Esophagus squamous epithelium (tissue), 5 donors: ENCODE measurements at regions not wholly inside any gene's neighbourhood (a gene's known extent, or its start where the extent isn't known, plus 50 kb on each side); places are given as distances from the start of the nearest gene placed in this dataset.

ENCODE experiments used
- DNase-seq: peaks from one replicate; lab custom pipeline; 2025; lab: John Stamatoyannopoulos, UW
- H3K27ac ChIP-seq, 4 donors: fragments of 200-600 bp; sonication (generic); one replicate each; pipeline ENCODE4 v1.5.1; 2016 to 2019; ENCODE audit warnings: mild to moderate bottlenecking in 1 of 4
- H3K27me3 ChIP-seq, 4 donors: fragments of 200-600 bp; sonication (generic); 1 replicate in 3 of 4; 2 replicates in 1 of 4; pipeline versions ENCODE4 v1.5.1 to v1.6.0; 2017 to 2021; ENCODE audit warnings: antibody characterized with exemption in 1 of 4
- H3K36me3 ChIP-seq, 3 donors: fragments of 200-600 bp; sonication (generic); one replicate each; pipeline ENCODE4 v1.5.1; 2016 to 2019
- H3K4me1 ChIP-seq, 3 donors: fragments of 200-600 bp; sonication (generic); one replicate each; pipeline ENCODE4 v1.5.1; 2017 to 2019
- H3K4me3 ChIP-seq, 4 donors: fragments of 200-600 bp; sonication (generic); 1 replicate in 3 of 4; 2 replicates in 1 of 4; pipeline ENCODE4 v1.5.1; 2016 to 2019; ENCODE audit warnings: mild to moderate bottlenecking in 2 of 4, moderate library complexity in 1 of 4
- H3K9me3 ChIP-seq, 3 donors: fragments of 200-600 bp; sonication (generic); one replicate each; pipeline ENCODE4 v1.5.1; 2016 to 2019
- POLR2A ChIP-seq, 4 donors: fragments of 450-650 bp; IDR thresholded peaks; one replicate each; pipeline ENCODE4 v1.6.1; 2017; ENCODE audit warnings: antibody characterized with exemption in 4 of 4, mild to moderate bottlenecking in 4 of 4, moderate library complexity in 3 of 4
- WGBS, 2 donors: methylation state at CpG; one replicate each; pipeline ENCODE4 v1.1.5; 2018; 5-methylcytosine and 5-hydroxymethylcytosine counted together
- intact Hi-C: fragments of 100-400 bp; cut with DNase I; formaldehyde crosslinking; loops from one replicate; pipeline ENCODE4 v1.15.0; 2022
- TF ChIP-seq, protein P1 (sequence below), 6 experiments: fragments of 450-650 bp in 4 of 6; fragments of 200-600 bp in 2 of 6; sonication (generic) in 2 of 6; IDR thresholded peaks; one replicate each; pipeline ENCODE4 v1.5.1; 2016 to 2019; ENCODE audit warnings: antibody characterized with exemption in 6 of 6, mild to moderate bottlenecking in 4 of 6, moderate library complexity in 4 of 6
- donor health status: DM: yes; HTN: yes; CAD: no.

DNA sequence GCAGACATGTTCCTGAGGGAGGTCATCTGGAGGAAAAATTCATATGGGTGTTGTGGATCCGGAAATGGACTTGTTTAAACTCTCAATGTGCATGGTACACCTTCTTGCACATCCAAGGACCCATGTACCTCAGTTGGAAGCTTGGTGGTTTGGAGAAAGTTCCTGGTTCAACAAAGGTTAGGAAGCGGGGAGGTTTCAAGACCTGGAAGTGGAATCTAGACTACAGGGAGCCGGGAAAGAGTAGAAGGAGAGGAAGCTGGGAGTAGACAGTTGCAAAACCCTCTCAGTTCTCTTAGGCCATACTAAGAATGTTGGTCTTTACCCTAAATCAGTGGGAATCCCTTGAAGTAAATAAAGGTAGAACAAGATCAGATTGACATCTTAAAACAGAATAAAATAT lies 209.8 kb upstream of the SPOPL start:
- no peaks in the 10 kb centered on the region for H3K4me1 ChIP-seq
- H3K27me3 ChIP-seq = no peaks in the 10 kb centered on the region
- no peak overlapping the region for H3K4me3 ChIP-seq
- 81 to 93% methylated on average over 3 of the region's 3 CpGs for WGBS, 2 donors
- intact Hi-C loops = no loop called here
- no peaks in the 10 kb centered on the region for H3K9me3 ChIP-seq
- H3K36me3 ChIP-seq = no peaks in the 10 kb centered on the region
- H3K27ac ChIP-seq = no peak overlapping the region
- TF ChIP-seq, protein P1, sequence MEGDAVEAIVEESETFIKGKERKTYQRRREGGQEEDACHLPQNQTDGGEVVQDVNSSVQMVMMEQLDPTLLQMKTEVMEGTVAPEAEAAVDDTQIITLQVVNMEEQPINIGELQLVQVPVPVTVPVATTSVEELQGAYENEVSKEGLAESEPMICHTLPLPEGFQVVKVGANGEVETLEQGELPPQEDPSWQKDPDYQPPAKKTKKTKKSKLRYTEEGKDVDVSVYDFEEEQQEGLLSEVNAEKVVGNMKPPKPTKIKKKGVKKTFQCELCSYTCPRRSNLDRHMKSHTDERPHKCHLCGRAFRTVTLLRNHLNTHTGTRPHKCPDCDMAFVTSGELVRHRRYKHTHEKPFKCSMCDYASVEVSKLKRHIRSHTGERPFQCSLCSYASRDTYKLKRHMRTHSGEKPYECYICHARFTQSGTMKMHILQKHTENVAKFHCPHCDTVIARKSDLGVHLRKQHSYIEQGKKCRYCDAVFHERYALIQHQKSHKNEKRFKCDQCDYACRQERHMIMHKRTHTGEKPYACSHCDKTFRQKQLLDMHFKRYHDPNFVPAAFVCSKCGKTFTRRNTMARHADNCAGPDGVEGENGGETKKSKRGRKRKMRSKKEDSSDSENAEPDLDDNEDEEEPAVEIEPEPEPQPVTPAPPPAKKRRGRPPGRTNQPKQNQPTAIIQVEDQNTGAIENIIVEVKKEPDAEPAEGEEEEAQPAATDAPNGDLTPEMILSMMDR (IDR thresholded peaks at IDR 0.05) = no peak
- TF ChIP-seq POLR2A (IDR thresholded peaks at IDR 0.05) = no peak
- DNase-seq = no peak

DNA sequence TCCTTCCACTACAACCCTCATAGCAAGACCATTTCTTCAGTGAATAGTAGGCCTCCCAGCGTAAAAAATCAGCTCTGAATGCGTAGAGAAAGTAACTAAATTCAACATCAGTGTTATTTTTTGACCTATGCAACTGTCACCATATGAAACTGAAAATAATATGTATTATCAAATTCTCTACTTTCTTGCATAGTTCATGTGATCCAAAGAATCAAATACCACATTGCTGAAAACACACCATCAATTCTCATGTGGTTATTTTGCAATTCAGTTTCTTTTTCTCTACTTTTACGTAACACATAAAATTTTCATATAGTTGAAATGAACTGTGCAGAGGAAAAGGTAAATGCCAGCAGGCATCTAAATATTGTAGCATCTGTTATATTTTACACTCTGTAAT lies 208.5 kb upstream of the SPOPL start:
- Histone ChIP-seq H3K4me3 (no peak overlapping the region), H3K9me3 (no peaks in the 10 kb centered on the region), H3K4me1 (no peaks in the 10 kb centered on the region), H3K27me3 (no peaks in the 10 kb centered on the region), H3K36me3 (no peaks in the 10 kb centered on the region), H3K27ac (no peak overlapping the region)
- TF ChIP-seq, protein P1 (IDR thresholded peaks at IDR 0.05) = no peak
- TF ChIP-seq POLR2A (IDR thresholded peaks at IDR 0.05) = no peak
- intact Hi-C loops = no loop called here
- 84 to 92% methylated on average over 3 of the region's 3 CpGs for WGBS, 2 donors
- no peak for DNase-seq

DNA sequence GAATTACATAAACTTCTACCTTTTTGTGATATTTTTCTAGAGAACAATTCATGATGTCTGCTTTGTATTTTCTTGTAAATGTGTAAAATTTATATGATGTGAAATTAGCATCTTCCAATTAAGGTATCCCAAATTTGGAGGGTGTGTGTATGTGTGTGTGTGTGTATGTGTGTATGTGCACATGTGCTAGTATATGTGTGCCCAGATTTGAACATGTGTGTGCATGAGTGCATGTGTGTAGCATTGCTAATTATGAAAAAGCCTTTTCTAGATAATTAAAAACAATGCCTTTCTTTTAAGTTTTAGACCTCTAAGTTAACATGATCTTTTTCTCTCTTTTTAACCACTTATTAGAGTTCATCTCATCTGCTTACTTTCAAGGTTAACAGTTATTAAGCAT lies 208.0 kb upstream of the SPOPL start:
- TF ChIP-seq, protein P1 (IDR thresholded peaks at IDR 0.05) = no peak
- no peak for TF ChIP-seq POLR2A (IDR thresholded peaks at IDR 0.05)
- no peaks in the 10 kb centered on the region for H3K4me1 ChIP-seq
- H3K9me3 ChIP-seq = no peaks in the 10 kb centered on the region
- H3K4me3 ChIP-seq = no peak overlapping the region
- no peak overlapping the region for H3K27ac ChIP-seq
- intact Hi-C loops = no loop called here
- no peaks in the 10 kb centered on the region for H3K36me3 ChIP-seq
- no peaks in the 10 kb centered on the region for H3K27me3 ChIP-seq
- DNase-seq = no peak

DNA sequence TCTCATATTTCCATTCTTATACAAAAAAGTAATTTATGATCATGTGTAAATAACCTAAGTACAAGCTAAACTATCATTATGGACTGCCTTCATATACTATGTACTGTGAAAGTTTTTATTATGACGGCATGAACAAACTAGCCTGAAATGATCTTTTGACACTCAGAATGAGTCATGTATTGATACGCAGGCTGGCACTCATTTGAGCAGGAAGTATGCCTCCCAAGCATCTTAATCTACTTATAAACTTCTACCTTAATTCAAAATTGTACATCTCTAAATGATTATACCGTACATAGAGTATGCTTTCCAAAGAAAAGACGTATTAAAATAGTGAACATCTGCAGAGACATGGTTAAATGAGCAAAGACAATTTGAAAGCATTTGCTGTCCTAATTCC lies 207.1 kb upstream of the SPOPL start:
- Histone ChIP-seq H3K36me3 (no peaks in the 10 kb centered on the region), H3K27ac (no peak overlapping the region), H3K9me3 (no peaks in the 10 kb centered on the region), H3K4me3 (no peak overlapping the region), H3K27me3 (no peaks in the 10 kb centered on the region), H3K4me1 (no peaks in the 10 kb centered on the region)
- DNase-seq = no peak
- TF ChIP-seq POLR2A (IDR thresholded peaks at IDR 0.05) = no peak
- TF ChIP-seq, protein P1 (IDR thresholded peaks at IDR 0.05) = no peak
- intact Hi-C loops = no loop called here
- WGBS, 2 donors = 42 to 62% methylated on average over 4 of the region's 4 CpGs

DNA sequence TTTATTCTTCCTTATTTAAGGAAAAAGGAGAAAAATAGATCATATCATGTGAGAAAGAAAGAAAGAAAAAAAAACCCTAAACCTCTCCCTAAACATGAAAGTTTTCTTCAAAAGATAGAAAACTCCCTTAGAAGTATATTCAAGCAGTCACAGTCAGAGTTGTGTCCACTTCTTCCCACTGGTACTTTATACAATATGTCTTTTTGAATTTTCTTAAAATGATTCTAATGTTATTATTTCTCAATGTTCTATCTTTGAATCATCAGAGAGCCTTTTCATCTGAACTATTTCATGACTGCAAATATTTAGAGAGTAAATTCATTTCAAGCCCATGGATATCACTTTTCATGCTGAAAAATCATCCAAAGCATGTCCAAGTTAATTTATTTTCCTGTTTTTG lies 205.2 kb upstream of the SPOPL start:
- no peaks in the 10 kb centered on the region for H3K9me3 ChIP-seq
- H3K36me3 ChIP-seq = no peaks in the 10 kb centered on the region
- H3K4me3 ChIP-seq = no peak overlapping the region
- TF ChIP-seq POLR2A (IDR thresholded peaks at IDR 0.05) = no peak
- TF ChIP-seq, protein P1 (IDR thresholded peaks at IDR 0.05) = no peak
- H3K4me1 ChIP-seq = no peaks in the 10 kb centered on the region
- no peak for DNase-seq
- intact Hi-C loops = no loop called here
- no peaks in the 10 kb centered on the region for H3K27me3 ChIP-seq
- no peak overlapping the region for H3K27ac ChIP-seq
